HG03432 (cell line): ENCODE measurements at regions not wholly inside any gene's neighbourhood (a gene's known extent, or its start where the extent isn't known, plus 50 kb on each side); places are given as distances from the start of the nearest gene placed in this dataset.
A peak's percentile ranks its signal among the peaks of the same experiment; 100 is the strongest.
"Not testable (repeated sequence)": the region's sequence is repeated elsewhere in the genome, so short reads cannot be mapped to it uniquely, and the experiment has no call there.

ENCODE experiments used
- ATAC-seq: cut with Tn5 transposase; IDR thresholded peaks from one replicate; pipeline ENCODE4 v1.9.1; 2021; ENCODE audit warnings: mild to moderate bottlenecking, moderate library complexity; ENCODE audit not compliant: unreplicated experiment

- ATAC-seq: no peak
Observed at GRCh38 chr3:146382386-146382785, 87.0 kb downstream of the PLSCR2 start.

GRCh38 chr3:146380046-146380445, 89.3 kb downstream of the PLSCR2 start:
- ATAC-seq: no peak

GRCh38 chr3:146375219-146375618, 94.1 kb downstream of the PLSCR2 start:
- no peak for ATAC-seq

GRCh38 chr3:146374146-146374545, 95.2 kb downstream of the PLSCR2 start:
- ATAC-seq: no peak

- ATAC-seq: no peak
Observed at GRCh38 chr3:146371902-146372301, 97.5 kb downstream of the PLSCR2 start.

GRCh38 chr3:146368882-146369523, 100.4 kb downstream of the PLSCR2 start:
- ATAC-seq: no peak

- ATAC-seq: no peak
Observed at GRCh38 chr3:146359841-146360240, 108.9 kb upstream of the PLSCR4 start.

GRCh38 chr3:146354421-146354820, 103.5 kb upstream of the PLSCR4 start:
- not testable (repeated sequence) for ATAC-seq

- no peak for ATAC-seq
Observed at GRCh38 chr3:146350852-146351251, 99.9 kb upstream of the PLSCR4 start.

- ATAC-seq: no peak
Observed at GRCh38 chr3:146345900-146346299, 95.0 kb upstream of the PLSCR4 start.

GRCh38 chr3:146343551-146343950, 92.6 kb upstream of the PLSCR4 start:
- no peak for ATAC-seq

GRCh38 chr3:146342989-146343388, 92.1 kb upstream of the PLSCR4 start:
- no peak for ATAC-seq

GRCh38 chr3:146339349-146339748, 88.4 kb upstream of the PLSCR4 start:
- ATAC-seq: no peak

GRCh38 chr3:146337991-146338390, 87.1 kb upstream of the PLSCR4 start:
- no peak for ATAC-seq

GRCh38 chr3:146335386-146335785, 84.5 kb upstream of the PLSCR4 start:
- no peak for ATAC-seq

- ATAC-seq: no peak
Observed at GRCh38 chr3:146334151-146334550, 83.2 kb upstream of the PLSCR4 start.

- ATAC-seq: no peak
Observed at GRCh38 chr3:146331967-146332366, 81.1 kb upstream of the PLSCR4 start.

- no peak for ATAC-seq
Observed at GRCh38 chr3:146326875-146327543, 76.1 kb upstream of the PLSCR4 start.

- ATAC-seq: no peak
Observed at GRCh38 chr3:146325170-146325569, 74.3 kb upstream of the PLSCR4 start.

GRCh38 chr3:146322216-146322817, 71.4 kb upstream of the PLSCR4 start:
- ATAC-seq: no peak

GRCh38 chr3:146314871-146315270, 64.0 kb upstream of the PLSCR4 start:
- no peak for ATAC-seq

GRCh38 chr3:146313746-146314111, 62.8 kb upstream of the PLSCR4 start:
- ATAC-seq: peak; percentile 51
